ENCODE measurements at regions not wholly inside any gene's neighbourhood (a gene's known extent, or its start where the extent isn't known, plus 50 kb on each side); places are given as distances from the start of the nearest gene placed in this dataset.
A peak's percentile ranks its signal among the peaks of the same experiment; 100 is the strongest.

DNA sequence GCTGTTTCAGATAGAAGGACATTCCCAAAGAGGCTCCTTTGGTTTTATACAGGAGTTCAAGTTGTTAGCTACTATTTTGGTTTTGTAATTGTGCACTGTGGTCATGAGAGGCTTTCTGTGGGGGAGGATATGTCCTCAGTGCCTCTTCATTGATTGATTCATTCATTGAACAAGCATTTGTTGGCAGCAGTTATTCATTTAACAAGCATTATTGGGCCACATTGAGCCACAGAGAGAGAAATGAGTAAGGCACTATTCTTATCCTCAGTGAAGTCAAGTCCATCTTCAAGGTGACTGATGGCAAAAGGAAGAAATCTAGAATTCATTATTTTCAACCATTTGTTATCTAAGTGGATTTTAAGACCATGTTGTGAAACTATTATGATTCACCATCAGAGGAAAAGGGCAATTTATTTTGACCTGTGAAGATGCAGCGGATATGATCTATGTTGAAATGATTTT is 697.2 kb upstream of the CITED2 start:
- Histone ChIP-seq H3K27me3 (ENCODE audit: insufficient read depth, low read depth) (no peaks in the 10 kb centered on the region), H3K79me2 (ENCODE audit: low read depth) (no peaks in the 10 kb centered on the region), H3K4me1 (replicated peaks; ENCODE audit: insufficient read depth) (peaks cover 18% of the 10 kb centered on the region), H3K4me3 (no peak overlapping the region), H4K20me1 (ENCODE audit: insufficient read depth) (no peaks in the 10 kb centered on the region), H3K9me2 (ENCODE audit: insufficient read depth) (no peaks in the 10 kb centered on the region), H3K36me3 (ENCODE audit: low read depth) (no peaks in the 10 kb centered on the region), H3F3A (ENCODE audit: insufficient read depth, low read depth) (peaks cover 8% of the 10 kb centered on the region; the same call in 1 of the 2 replicates), H3K4me2 (peak overlapping the region; percentile 23), H3K27ac (no peak overlapping the region), H3K9me3 (ENCODE audit: insufficient read depth, low read depth) (no peaks in the 10 kb centered on the region), H2AFZ (no peak overlapping the region)
- intact Hi-C loops (cut with micrococcal nuclease; ENCODE audit: unreplicated experiment): no loop called here
- POLR2A ChIA-PET (ENCODE audit: unreplicated experiment): no interaction called here
- CTCF ChIA-PET: no interaction called here
- no TSS peak for BruUV-seq (replicated peaks)
- DNase-seq: peak in 1 of 2 experiments; percentile 62
- TF ChIP-seq, protein P1, sequence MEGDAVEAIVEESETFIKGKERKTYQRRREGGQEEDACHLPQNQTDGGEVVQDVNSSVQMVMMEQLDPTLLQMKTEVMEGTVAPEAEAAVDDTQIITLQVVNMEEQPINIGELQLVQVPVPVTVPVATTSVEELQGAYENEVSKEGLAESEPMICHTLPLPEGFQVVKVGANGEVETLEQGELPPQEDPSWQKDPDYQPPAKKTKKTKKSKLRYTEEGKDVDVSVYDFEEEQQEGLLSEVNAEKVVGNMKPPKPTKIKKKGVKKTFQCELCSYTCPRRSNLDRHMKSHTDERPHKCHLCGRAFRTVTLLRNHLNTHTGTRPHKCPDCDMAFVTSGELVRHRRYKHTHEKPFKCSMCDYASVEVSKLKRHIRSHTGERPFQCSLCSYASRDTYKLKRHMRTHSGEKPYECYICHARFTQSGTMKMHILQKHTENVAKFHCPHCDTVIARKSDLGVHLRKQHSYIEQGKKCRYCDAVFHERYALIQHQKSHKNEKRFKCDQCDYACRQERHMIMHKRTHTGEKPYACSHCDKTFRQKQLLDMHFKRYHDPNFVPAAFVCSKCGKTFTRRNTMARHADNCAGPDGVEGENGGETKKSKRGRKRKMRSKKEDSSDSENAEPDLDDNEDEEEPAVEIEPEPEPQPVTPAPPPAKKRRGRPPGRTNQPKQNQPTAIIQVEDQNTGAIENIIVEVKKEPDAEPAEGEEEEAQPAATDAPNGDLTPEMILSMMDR (conservative IDR thresholded peaks at IDR 0.05): no peak
- no peak for TF ChIP-seq EZH2 (IDR thresholded peaks at IDR 0.05; ENCODE audit: low read depth)

DNA sequence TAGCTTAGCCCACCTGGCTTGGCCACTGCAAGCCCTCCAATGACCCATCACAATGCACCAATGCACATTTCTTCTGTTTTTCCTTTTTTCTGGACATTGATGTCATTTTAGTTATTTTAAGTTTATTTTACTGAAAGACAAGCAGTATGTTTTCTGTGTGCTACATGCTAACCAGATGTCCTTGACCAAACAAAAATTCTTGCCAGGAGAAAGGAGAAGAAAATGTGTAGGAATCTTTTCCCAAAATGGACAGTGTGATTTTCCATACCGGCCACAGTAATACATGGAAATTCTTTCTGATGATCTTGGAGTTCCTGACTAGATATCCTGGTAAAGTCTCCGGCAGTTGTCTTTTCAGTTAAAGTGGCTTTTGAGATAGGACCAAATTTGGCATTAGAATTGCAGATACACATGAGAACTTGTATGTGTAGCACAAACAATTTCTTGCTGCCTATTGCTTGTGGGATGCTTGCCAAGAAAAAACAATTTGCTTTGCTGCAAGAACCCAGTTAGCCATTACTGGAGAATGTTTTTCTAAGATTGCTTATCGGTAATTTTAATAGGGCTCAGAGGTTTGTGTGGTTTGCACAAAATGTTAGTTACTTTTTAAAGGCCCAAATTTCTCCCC is 696.5 kb upstream of the CITED2 start:
- POLR2A ChIA-PET (ENCODE audit: unreplicated experiment): no interaction called here
- H3K79me2 ChIP-seq (ENCODE audit: low read depth): no peaks in the 10 kb centered on the region
- intact Hi-C loops (cut with micrococcal nuclease; ENCODE audit: unreplicated experiment): no loop called here
- H3F3A ChIP-seq (ENCODE audit: insufficient read depth, low read depth): peaks cover 8% of the 10 kb centered on the region; the same call in 1 of the 2 replicates
- BruUV-seq (replicated peaks): no TSS peak
- CTCF ChIA-PET: no interaction called here
- H3K4me2 ChIP-seq: peak overlapping the region; percentile 23
- H2AFZ ChIP-seq: no peak overlapping the region
- peaks cover 18% of the 10 kb centered on the region for H3K4me1 ChIP-seq (replicated peaks; ENCODE audit: insufficient read depth)
- H3K27ac ChIP-seq: no peak overlapping the region
- H3K36me3 ChIP-seq (ENCODE audit: low read depth): no peaks in the 10 kb centered on the region
- H3K9me3 ChIP-seq (ENCODE audit: insufficient read depth, low read depth): no peaks in the 10 kb centered on the region
- H3K9me2 ChIP-seq (ENCODE audit: insufficient read depth): no peaks in the 10 kb centered on the region
- H3K4me3 ChIP-seq: no peak overlapping the region
- TF ChIP-seq EZH2 (IDR thresholded peaks at IDR 0.05; ENCODE audit: low read depth): no peak
- TF ChIP-seq, protein P1 (conservative IDR thresholded peaks at IDR 0.05): no peak
- DNase-seq: peak; percentile 5 to 74
- no peaks in the 10 kb centered on the region for H4K20me1 ChIP-seq (ENCODE audit: insufficient read depth)
- H3K27me3 ChIP-seq (ENCODE audit: insufficient read depth, low read depth): no peaks in the 10 kb centered on the region

DNA sequence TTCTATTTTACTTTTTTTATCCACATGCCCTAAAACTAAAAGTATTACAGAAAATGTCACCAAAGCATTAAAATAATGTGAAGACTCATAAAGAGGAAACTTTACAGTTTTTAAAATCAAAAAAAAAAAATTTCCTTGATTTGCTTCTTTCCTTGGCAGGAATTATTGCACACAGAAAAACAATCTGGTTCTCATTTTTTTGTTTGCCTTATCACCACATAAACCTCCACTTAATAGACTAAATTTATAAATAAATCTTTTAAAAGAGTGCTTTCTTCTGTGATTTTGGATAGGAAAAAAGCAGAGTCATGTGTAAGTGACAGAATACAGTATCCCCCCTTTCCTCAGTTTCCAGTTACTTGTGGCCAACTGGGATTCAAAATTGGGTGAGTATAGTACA is 695.1 kb upstream of the CITED2 start:
- H3K9me3 ChIP-seq (ENCODE audit: insufficient read depth, low read depth): no peaks in the 10 kb centered on the region
- TF ChIP-seq, protein P1 (conservative IDR thresholded peaks at IDR 0.05): no peak
- no peak for TF ChIP-seq EZH2 (IDR thresholded peaks at IDR 0.05; ENCODE audit: low read depth)
- POLR2A ChIA-PET (ENCODE audit: unreplicated experiment): no interaction called here
- no peak overlapping the region for H3K4me2 ChIP-seq
- DNase-seq: no peak
- no peak overlapping the region for H2AFZ ChIP-seq
- H3K79me2 ChIP-seq (ENCODE audit: low read depth): no peaks in the 10 kb centered on the region
- peaks cover 8% of the 10 kb centered on the region; the same call in 1 of the 2 replicates for H3F3A ChIP-seq (ENCODE audit: insufficient read depth, low read depth)
- H3K4me1 ChIP-seq (replicated peaks; ENCODE audit: insufficient read depth): peaks cover 18% of the 10 kb centered on the region
- H3K27me3 ChIP-seq (ENCODE audit: insufficient read depth, low read depth): no peaks in the 10 kb centered on the region
- intact Hi-C loops (cut with micrococcal nuclease; ENCODE audit: unreplicated experiment): no loop called here
- H4K20me1 ChIP-seq (ENCODE audit: insufficient read depth): no peaks in the 10 kb centered on the region
- BruUV-seq (replicated peaks): no TSS peak
- H3K36me3 ChIP-seq (ENCODE audit: low read depth): no peaks in the 10 kb centered on the region
- no peak overlapping the region for H3K27ac ChIP-seq
- H3K9me2 ChIP-seq (ENCODE audit: insufficient read depth): no peaks in the 10 kb centered on the region
- no peak overlapping the region for H3K4me3 ChIP-seq
- CTCF ChIA-PET: no interaction called here

Data from PC-9 (cell line).